ENCODE measurements at regions not wholly inside any gene's neighbourhood (a gene's known extent, or its start where the extent isn't known, plus 50 kb on each side); places are given as distances from the start of the nearest gene placed in this dataset.

DNA sequence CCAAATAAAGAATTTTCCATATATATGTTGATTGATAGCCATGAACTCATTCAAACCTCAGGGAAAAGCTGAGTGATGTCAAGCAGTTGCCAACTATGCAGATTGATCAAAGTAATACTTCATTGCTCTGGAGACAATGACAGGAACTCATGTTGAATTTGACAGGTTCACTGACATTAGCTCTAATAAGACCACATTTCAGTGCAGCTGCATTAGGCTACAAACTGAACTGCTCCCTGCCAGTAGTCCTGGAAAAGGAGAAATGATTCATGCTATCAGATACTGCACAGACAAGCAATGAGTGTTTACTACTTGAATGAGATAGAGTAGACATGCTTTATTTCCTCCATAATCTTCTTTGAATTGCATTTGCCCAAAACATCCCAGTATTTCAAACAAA is 948.4 kb downstream of the MRPL39 start:
- no peak for ATAC-seq
- H3K36me3 Mint-ChIP-seq, result peaks cover 5% of the 10 kb centered on the region
- peaks cover 13% of the 10 kb centered on the region for H3K9me3 Mint-ChIP-seq
- DNase-seq (ENCODE audit: low spot score), result no peak
- H3K4me3 Mint-ChIP-seq, result no peak overlapping the region
- H3K27me3 Mint-ChIP-seq, result no peaks in the 10 kb centered on the region
- H3K4me1 Mint-ChIP-seq (ENCODE audit: low read depth in 2 of 2), result no peaks in the 10 kb centered on the region
- H3K27ac Mint-ChIP-seq, result no peak overlapping the region

DNA sequence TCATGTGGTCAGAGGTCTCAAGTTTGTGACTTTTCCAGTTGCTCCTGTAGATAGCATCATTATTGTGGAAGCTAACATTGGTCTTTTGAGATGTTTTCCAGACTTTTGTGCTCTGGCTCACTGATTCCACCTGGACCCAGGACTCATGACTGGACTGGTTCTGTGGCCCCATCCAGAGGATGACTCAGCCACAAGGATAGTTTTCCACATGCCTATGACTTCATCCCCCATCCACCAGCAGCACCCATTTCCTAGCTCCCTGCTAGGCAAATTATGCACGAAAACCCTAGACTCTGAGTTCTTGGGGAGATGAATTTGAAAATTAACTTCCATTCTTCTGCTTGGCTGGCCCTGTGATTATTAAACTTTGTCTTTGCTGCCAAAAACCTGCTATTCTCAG is 949.3 kb downstream of the MRPL39 start:
- Mint-ChIP-seq H3K27me3 (no peaks in the 10 kb centered on the region), H3K27ac (no peak overlapping the region), H3K9me3 (peaks cover 13% of the 10 kb centered on the region), H3K4me3 (no peak overlapping the region), H3K4me1 (ENCODE audit: low read depth in 2 of 2) (no peaks in the 10 kb centered on the region), H3K36me3 (peaks cover 5% of the 10 kb centered on the region)
- ATAC-seq (no peak), DNase-seq (ENCODE audit: low spot score) (no peak)

DNA sequence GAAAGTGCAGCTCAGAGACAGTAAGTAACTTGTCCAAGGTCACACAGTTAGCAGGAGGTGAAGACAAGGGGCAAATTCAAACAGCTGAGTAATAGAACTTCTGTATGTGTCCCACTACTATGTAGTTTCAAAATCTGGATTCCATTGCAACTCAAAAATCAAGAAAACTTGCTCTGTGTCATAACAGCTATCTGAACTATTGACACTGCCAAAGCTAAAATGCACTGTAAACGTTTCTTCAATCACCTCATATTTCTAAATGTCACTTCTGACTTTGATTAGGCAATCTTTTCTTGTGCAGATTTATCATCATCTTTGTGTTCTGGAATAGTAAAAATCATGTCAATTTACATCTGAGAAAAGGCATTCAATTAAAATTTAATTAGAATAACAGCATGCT is 957.6 kb downstream of the MRPL39 start:
- Mint-ChIP-seq H3K27me3 (no peaks in the 10 kb centered on the region), H3K36me3 (peaks cover 3% of the 10 kb centered on the region), H3K4me3 (no peak overlapping the region), H3K27ac (no peak overlapping the region), H3K4me1 (ENCODE audit: low read depth in 2 of 2) (no peaks in the 10 kb centered on the region), H3K9me3 (peaks cover 17% of the 10 kb centered on the region)
- no peak for DNase-seq (ENCODE audit: low spot score)
- ATAC-seq, result no peak

DNA sequence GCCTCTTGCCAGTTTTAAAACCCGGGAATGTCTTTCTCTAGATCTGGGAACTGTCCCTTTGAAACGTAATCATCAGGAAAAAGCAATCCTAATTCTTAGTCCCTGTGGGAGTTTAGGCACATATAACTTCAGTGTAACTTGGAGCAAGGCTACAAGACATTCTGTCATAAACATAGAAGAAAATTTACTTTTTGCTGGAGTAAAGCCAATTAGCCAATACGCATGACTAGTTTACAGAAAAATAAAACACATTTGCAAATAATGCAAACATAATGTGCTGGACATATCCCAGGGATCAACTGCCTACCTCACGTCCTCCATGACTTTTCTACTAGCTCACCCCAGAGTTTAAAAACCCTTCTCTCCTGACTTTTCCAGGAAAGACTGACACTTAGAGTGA is 970.6 kb downstream of the MRPL39 start:
- no peak for ATAC-seq
- no peak overlapping the region for H3K4me3 Mint-ChIP-seq

DNA sequence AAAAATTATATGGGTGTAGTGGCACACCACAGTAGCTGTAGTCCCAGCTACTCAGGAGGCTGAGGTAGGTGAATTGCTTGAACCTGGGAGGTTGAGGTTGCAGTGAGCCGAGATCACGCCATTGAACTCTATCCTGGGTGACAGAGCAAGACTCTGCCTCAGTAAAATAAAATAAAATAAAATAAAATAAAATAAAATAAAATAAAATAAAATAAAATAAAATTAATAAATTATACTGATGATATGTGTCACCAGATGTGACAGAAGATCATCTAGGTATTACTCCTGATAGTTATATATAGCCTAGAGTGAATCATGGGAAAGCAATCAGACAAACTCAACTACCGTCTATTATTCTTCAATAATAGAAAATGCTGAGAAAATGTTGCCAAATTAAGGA is 972.5 kb downstream of the MRPL39 start:
- Mint-ChIP-seq H3K27me3 (no peaks in the 10 kb centered on the region), H3K9me3 (peaks cover 7% of the 10 kb centered on the region), H3K4me3 (no peak overlapping the region), H3K4me1 (ENCODE audit: low read depth in 2 of 2) (no peaks in the 10 kb centered on the region), H3K27ac (no peak overlapping the region), H3K36me3 (no peaks in the 10 kb centered on the region)
- no peak for DNase-seq (ENCODE audit: low spot score)
- ATAC-seq, result no peak

More for the DNA sequence above, 970.6 kb downstream of the MRPL39 start:
- H3K36me3 Mint-ChIP-seq, result no peaks in the 10 kb centered on the region
- no peaks in the 10 kb centered on the region for H3K4me1 Mint-ChIP-seq (ENCODE audit: low read depth in 2 of 2)
- no peak overlapping the region for H3K27ac Mint-ChIP-seq
- DNase-seq (ENCODE audit: low spot score), result no peak
- no peaks in the 10 kb centered on the region for H3K27me3 Mint-ChIP-seq
- peaks cover 13% of the 10 kb centered on the region for H3K9me3 Mint-ChIP-seq

DNA sequence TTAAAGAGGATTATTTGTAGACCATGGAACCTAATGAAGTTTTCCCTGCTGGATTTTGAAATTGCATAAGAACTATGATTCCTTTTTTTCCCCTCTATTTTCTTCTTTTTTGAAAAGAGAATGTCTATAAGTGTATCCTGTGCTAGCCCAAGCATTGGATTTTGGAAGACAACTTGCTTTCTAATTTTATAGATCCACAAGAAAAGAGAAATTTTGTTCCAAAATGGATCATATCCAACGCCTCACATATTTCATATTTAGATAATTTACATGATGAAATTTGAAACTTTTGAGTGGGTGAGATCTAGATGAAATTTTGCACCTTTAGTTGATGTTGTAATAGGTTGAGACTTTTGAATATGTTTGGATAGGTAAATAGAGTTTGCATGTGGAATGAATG is 978.7 kb downstream of the MRPL39 start:
- H3K9me3 Mint-ChIP-seq, result peaks cover 8% of the 10 kb centered on the region
- no peaks in the 10 kb centered on the region for H3K4me1 Mint-ChIP-seq (ENCODE audit: low read depth in 2 of 2)
- H3K27me3 Mint-ChIP-seq, result no peaks in the 10 kb centered on the region
- no peak overlapping the region for H3K27ac Mint-ChIP-seq
- DNase-seq (ENCODE audit: low spot score), result no peak
- H3K36me3 Mint-ChIP-seq, result no peaks in the 10 kb centered on the region
- no peak for ATAC-seq
- H3K4me3 Mint-ChIP-seq, result no peak overlapping the region

DNA sequence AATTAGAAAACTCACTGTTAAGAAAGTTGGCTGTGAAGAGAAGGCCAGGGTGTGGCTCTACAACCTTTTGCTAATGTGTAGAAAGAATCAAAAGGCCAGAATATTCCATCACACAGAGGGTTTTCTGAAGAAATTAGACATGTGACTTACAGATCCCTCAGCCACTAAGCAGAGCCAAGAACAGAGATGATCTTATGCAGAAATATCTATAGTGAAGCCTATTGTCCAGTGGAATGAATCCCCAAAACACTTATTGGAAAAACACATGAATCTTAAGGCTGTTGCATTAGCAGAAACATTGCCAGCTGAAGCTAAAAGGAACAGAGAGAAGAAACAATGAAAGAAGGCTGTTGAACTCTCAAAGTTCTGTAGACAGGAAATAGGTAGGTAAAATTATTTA is 979.2 kb downstream of the MRPL39 start:
- H3K4me1 Mint-ChIP-seq (ENCODE audit: low read depth in 2 of 2), result no peaks in the 10 kb centered on the region
- DNase-seq (ENCODE audit: low spot score) (no peak), ATAC-seq (no peak)
- H3K4me3 Mint-ChIP-seq, result no peak overlapping the region
- no peaks in the 10 kb centered on the region for H3K36me3 Mint-ChIP-seq
- H3K27me3 Mint-ChIP-seq, result no peaks in the 10 kb centered on the region
- H3K9me3 Mint-ChIP-seq, result peaks cover 6% of the 10 kb centered on the region
- no peak overlapping the region for H3K27ac Mint-ChIP-seq

DNA sequence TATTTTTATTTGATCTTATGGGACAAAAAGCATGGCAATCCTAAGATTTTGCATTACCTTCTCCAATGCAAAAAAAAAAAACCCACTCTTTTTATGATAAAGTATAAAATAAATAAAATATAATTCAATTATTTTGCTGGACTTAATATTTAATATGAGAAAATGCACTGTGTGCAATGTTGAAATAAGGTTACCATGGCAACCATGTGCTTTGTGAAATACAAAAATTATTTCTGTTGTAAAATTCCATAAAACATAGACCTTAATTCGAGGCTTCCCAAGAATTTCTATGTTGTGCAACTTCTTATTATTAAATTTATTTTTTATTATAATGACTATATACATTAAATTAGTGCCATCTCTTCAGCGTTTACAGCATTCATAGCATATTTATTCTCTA is 989.5 kb downstream of the MRPL39 start:
- ATAC-seq, result no peak
- no peaks in the 10 kb centered on the region for H3K27me3 Mint-ChIP-seq
- H3K4me1 Mint-ChIP-seq (ENCODE audit: low read depth in 2 of 2), result no peaks in the 10 kb centered on the region
- peaks cover 7% of the 10 kb centered on the region for H3K9me3 Mint-ChIP-seq
- no peak for DNase-seq (ENCODE audit: low spot score)
- no peak overlapping the region for H3K27ac Mint-ChIP-seq
- no peak overlapping the region for H3K4me3 Mint-ChIP-seq
- no peaks in the 10 kb centered on the region for H3K36me3 Mint-ChIP-seq

DNA sequence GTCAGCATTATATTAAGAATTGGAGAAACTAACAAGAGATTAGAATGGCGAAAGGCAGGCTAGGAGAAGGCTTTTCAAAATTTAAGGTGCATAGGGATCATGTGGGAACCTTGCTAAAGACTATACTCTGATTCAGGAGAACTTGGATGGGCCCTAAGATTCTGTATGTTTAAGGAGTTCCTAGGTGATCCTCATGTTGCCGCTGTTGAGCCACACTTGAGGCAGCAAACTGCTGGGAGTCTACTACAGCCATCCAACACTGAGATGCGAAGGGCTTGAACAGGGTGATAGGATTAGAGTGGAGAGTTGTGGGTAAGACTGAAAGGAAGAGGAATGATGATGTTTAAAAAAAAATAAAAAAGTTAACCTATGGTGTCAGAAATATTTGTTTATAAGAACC is 1013.2 kb downstream of the MRPL39 start:
- DNase-seq (ENCODE audit: low spot score) (no peak), ATAC-seq (no peak)
- Mint-ChIP-seq H3K9me3 (peaks cover 12% of the 10 kb centered on the region), H3K4me1 (ENCODE audit: low read depth in 2 of 2) (no peaks in the 10 kb centered on the region), H3K27ac (no peak overlapping the region), H3K27me3 (no peaks in the 10 kb centered on the region), H3K4me3 (no peak overlapping the region), H3K36me3 (no peaks in the 10 kb centered on the region)

DNA sequence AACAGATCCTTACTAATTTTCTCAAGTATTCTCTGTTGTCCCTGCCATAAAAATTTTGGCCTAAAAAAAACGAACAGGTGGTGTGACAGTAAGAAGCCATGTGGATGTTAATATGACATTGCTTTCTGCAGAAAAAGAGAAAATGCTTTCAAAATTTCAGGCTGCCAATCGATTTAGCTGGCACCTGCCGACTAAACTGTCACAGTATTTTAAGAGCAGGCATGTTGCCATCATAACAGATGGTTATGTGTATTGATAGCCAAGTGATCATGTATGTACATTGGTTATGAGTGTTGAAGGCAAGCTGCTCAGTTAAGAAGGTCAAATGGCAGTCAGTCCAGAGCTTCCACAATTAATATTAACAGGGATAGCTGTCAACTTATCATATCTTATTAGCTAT is 1017.0 kb downstream of the MRPL39 start:
- Mint-ChIP-seq H3K27me3 (no peaks in the 10 kb centered on the region), H3K36me3 (no peaks in the 10 kb centered on the region), H3K4me3 (no peak overlapping the region), H3K4me1 (ENCODE audit: low read depth in 2 of 2) (no peaks in the 10 kb centered on the region), H3K27ac (no peak overlapping the region), H3K9me3 (peaks cover 7% of the 10 kb centered on the region)
- DNase-seq (ENCODE audit: low spot score) (no peak), ATAC-seq (no peak)

DNA sequence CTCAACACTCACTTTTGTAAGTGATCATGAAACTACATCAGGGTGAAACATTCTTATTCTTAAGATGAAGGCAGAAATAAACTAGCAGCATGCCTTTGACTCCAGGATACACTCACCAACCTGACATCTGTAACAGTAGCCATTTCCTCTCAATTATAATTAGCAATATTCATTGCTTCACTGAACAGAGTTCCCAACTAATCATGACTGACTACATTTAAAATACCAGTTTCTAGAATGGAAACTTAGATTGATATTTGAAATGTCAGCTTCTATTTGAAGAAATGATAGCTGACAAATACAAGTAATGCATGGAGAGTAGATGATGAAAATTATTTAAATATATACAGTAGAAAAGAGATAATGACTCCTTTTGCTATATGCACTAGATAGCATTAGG is 1023.8 kb downstream of the MRPL39 start:
- Mint-ChIP-seq H3K27ac (no peak overlapping the region), H3K4me1 (ENCODE audit: low read depth in 2 of 2) (no peaks in the 10 kb centered on the region), H3K27me3 (no peaks in the 10 kb centered on the region), H3K36me3 (peaks cover 4% of the 10 kb centered on the region), H3K9me3 (peaks cover 4% of the 10 kb centered on the region), H3K4me3 (no peak overlapping the region)
- no peak for DNase-seq (ENCODE audit: low spot score)
- no peak for ATAC-seq

DNA sequence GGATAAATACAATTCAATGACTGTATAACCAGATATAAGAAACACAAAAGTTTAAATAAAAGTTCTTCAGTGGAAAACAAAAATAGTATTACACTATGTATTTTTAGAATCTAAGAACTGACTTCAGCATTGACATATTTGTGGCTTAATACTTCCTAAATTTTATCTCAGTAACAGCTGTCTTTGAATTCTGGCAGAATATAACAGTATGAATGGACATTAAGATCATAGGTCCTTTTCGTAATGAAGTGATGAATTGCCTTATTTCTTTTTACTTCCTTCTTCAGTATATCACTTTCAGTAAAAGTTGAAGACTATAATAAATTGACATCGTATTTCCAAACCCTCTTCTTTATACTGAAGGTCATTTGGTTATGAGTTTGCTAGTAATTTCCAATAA is 1030.0 kb downstream of the MRPL39 start:
- peaks cover 4% of the 10 kb centered on the region for H3K9me3 Mint-ChIP-seq
- ATAC-seq (no peak), DNase-seq (ENCODE audit: low spot score) (no peak)
- no peak overlapping the region for H3K27ac Mint-ChIP-seq
- no peaks in the 10 kb centered on the region for H3K27me3 Mint-ChIP-seq
- H3K4me3 Mint-ChIP-seq, result no peak overlapping the region
- no peaks in the 10 kb centered on the region for H3K36me3 Mint-ChIP-seq
- H3K4me1 Mint-ChIP-seq (ENCODE audit: low read depth in 2 of 2), result no peaks in the 10 kb centered on the region

DNA sequence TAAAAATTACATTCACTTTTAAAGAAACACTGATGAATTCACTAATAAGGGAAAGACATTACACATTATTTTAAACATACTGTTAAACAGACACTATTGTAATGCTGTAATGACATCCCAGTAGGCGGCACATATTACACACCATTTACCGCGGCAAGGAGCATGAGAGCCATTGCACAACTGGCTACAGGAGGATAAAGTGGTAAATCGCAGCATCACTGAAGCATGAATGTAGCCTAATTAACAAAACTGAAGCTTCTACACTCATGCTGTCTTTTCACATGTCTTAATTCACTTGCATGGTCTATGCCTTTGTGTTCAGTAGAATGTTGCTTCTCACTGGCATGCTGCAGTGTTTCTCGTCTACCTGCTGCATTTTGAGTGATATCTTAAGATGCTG is 1046.0 kb downstream of the MRPL39 start:
- no peak overlapping the region for H3K27ac Mint-ChIP-seq
- no peak for ATAC-seq
- peaks cover 9% of the 10 kb centered on the region for H3K36me3 Mint-ChIP-seq

DNA sequence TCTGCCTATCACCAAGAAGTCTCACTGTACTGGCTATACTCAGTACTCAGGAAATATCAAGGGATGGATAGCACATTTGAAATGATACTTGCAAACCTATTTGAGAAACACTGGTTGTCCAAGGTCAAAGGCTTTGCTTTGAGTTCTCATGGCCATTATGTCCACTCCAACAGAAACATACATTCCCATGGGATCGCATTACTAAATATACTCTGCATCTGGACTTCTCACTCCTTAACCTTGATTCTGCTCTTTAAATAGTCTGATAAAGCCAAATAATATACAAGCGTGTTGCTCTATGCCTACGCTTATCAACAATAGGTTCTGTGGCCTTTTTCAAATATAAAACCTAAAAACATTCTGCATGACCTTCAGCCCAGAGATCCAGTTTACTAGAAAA is 1054.8 kb downstream of the MRPL39 start:
- DNase-seq (ENCODE audit: low spot score) (no peak), ATAC-seq (no peak)
- peaks cover 15% of the 10 kb centered on the region for H3K36me3 Mint-ChIP-seq
- no peaks in the 10 kb centered on the region for H3K4me1 Mint-ChIP-seq (ENCODE audit: low read depth in 2 of 2)
- no peaks in the 10 kb centered on the region for H3K27me3 Mint-ChIP-seq
- no peak overlapping the region for H3K27ac Mint-ChIP-seq
- H3K4me3 Mint-ChIP-seq, result no peak overlapping the region
- peaks cover 9% of the 10 kb centered on the region for H3K9me3 Mint-ChIP-seq

More for the DNA sequence above, 1046.0 kb downstream of the MRPL39 start:
- DNase-seq (ENCODE audit: low spot score), result no peak
- H3K9me3 Mint-ChIP-seq, result peaks cover 31% of the 10 kb centered on the region
- no peaks in the 10 kb centered on the region for H3K27me3 Mint-ChIP-seq
- no peaks in the 10 kb centered on the region for H3K4me1 Mint-ChIP-seq (ENCODE audit: low read depth in 2 of 2)
- H3K4me3 Mint-ChIP-seq, result no peak overlapping the region

DNA sequence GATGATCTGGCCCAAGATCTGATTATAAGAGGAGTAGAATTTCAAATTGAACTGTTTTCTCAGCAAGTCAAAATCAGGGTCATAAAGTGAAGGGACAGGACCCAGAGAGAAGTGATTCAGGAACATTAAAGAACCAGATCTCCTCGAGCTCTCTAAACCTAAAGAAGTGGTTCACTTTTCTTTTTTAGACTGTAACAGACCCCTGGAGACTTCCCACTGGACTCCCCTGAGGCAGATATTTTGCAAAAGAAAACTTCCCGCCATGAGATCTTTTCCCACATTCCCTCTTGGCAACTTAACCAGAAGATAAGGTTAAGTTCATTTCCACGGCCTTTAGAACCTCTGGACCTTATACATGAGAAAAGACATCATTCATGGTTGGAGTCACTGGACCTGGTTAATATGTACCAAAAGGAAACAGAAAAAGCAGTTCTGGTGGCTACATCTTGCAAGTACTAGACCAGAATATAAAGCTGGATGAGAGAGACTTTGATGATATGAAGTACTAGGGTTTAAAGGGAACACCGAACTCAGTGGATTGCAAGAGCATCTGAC is 1061.4 kb downstream of the MRPL39 start:
- Mint-ChIP-seq H3K4me3 (no peak overlapping the region), H3K9me3 (peaks cover 4% of the 10 kb centered on the region)

More for the DNA sequence above, 1061.4 kb downstream of the MRPL39 start:
- Mint-ChIP-seq H3K36me3 (no peaks in the 10 kb centered on the region), H3K4me1 (ENCODE audit: low read depth in 2 of 2) (no peaks in the 10 kb centered on the region), H3K27me3 (no peaks in the 10 kb centered on the region), H3K27ac (no peak overlapping the region)
- DNase-seq (ENCODE audit: low spot score) (no peak), ATAC-seq (no peak)
